Hepatocyte (in vitro differentiated cells): ENCODE measurements at regions not wholly inside any gene's neighbourhood (a gene's known extent, or its start where the extent isn't known, plus 50 kb on each side); places are given as distances from the start of the nearest gene placed in this dataset.

Experiments used
- CTCF ChIP-seq: fragments of 200-600 bp; sonication (generic); IDR thresholded peaks from 2 replicates; pipeline ENCODE4 v1.5.1; 2016; ENCODE audit warnings: antibody characterized with exemption, mild to moderate bottlenecking; ENCODE audit not compliant: poor library complexity
- EZH2 ChIP-seq: fragments of 200-600 bp; sonication (generic); IDR thresholded peaks from 2 replicates; pipeline ENCODE4 v1.6.1; 2016; ENCODE audit warnings: antibody characterized with exemption, mild to moderate bottlenecking, borderline replicate concordance

GRCh38 chr18:78709261-78709809 is 270.3 kb upstream of the SALL3 start:
- TF ChIP-seq CTCF (no peak), EZH2 (no peak)
